Stimulated activated CD8-positive, alpha-beta memory T cell treated with anti-CD3 and anti-CD28 coated beads, Interleukin-7, amount 100 ng/mL, for 1 hour (primary cell): ENCODE measurements at regions not wholly inside any gene's neighbourhood (a gene's known extent, or its start where the extent isn't known, plus 50 kb on each side); places are given as distances from the start of the nearest gene placed in this dataset.
"Not testable (repeated sequence)": the region's sequence is repeated elsewhere in the genome, so short reads cannot be mapped to it uniquely, and the experiment has no call there.

Source experiments
- DNase-seq, 2 donors: peaks; one replicate each; pipeline ENCODE4 v3.0.0-alpha.2; 2020; ENCODE audit warnings: low read depth in 2 of 2

- DNase-seq = no peak
Observed at GRCh38 chr5:57002959-57003485, 51.1 kb upstream of the MIER3 start.

DNA sequence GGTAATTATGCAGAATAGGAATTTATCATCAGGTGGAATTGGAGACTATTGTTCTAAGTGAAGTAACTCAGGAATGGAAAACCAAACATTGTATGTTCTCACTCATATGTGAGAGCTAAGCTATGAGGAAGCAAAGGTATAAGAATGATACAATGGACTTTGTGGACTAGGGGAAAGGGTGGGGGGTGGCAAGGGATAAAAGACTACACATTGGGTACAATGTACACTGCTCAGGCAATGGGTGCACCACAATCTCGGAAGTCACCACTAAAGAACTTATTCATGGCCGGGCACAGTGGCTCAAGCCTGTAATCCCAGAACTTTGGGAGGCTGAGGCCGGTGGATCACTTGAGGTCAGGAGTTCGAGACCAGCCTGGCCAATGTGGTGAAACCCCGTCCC lies 51.6 kb upstream of the MIER3 start:
- not testable (repeated sequence) for DNase-seq

DNA sequence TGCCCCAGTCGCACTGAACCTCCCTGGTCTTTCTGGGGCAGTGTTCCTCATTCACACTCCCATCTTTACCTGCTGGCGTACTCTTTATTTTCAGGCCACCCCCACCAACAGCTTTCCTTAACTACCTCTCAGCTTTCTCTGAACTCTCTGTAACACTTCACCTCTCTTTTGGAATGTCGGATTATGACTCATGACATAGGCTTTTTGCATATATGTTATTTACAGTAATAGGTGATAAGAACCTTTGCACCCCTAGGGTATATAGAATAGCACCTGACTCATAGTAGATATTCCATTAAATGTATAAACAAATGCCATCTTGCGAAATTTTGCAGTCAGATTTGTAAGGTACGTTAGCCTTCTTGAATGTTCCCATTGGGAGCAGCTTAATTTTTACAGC lies 52.9 kb upstream of the MIER3 start:
- no peak for DNase-seq

DNA sequence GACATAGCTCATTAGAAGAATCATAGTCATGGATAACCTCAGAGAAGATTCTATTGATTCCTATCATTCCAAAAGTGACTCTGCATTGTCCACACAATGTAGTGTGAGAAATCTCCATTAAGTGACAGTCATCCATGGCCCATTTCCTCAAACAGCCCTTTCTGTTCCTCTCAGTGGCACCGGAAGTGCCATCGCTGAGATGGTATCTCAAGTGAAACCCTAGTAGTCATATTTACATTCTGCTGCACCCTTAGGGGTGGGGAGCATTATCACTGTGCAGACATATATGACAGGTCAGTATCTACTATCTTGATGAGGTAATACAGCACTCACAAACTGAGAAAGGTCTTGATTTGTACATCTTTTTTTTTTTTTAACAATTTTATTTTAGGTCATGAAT lies 55.4 kb upstream of the MIER3 start:
- no peak for DNase-seq

DNA sequence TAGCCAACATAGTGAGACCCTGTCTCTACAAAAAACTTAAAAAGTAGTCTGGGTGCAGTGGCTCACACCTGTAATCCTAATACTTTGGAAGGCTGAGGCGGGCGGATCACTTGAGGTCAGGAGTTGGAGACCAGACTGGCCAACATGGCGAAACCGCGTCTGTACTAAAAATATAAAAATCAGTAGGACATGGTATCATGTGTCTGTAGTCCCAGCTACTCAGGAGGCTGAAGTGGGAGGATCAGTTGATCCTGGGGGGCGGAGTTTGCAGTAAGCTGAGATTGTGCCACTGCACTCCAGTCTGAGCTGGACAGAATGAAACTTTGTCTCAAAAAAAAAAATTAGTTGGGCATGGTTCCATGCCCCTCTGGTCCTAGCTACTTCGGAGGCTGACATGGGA lies 57.9 kb upstream of the MIER3 start:
- no peak for DNase-seq

GRCh38 chr5:57010786-57011185 lies 58.9 kb upstream of the MIER3 start:
- no peak for DNase-seq

GRCh38 chr5:57012511-57012910 lies 60.6 kb upstream of the MIER3 start:
- no peak for DNase-seq

- no peak for DNase-seq
Observed at GRCh38 chr5:57025961-57026360, 74.0 kb upstream of the MIER3 start.

GRCh38 chr5:57028161-57028560 lies 76.2 kb upstream of the MIER3 start:
- DNase-seq = no peak

- no peak for DNase-seq
Observed at GRCh38 chr5:57032151-57032551, 80.2 kb upstream of the MIER3 start.

- DNase-seq = no peak
Observed at GRCh38 chr5:57033103-57033502, 81.2 kb upstream of the MIER3 start.

- DNase-seq = no peak
Observed at GRCh38 chr5:57033503-57033902, 81.6 kb upstream of the MIER3 start.

- DNase-seq = no peak
Observed at GRCh38 chr5:57034201-57034916, 82.4 kb upstream of the MIER3 start.

DNA sequence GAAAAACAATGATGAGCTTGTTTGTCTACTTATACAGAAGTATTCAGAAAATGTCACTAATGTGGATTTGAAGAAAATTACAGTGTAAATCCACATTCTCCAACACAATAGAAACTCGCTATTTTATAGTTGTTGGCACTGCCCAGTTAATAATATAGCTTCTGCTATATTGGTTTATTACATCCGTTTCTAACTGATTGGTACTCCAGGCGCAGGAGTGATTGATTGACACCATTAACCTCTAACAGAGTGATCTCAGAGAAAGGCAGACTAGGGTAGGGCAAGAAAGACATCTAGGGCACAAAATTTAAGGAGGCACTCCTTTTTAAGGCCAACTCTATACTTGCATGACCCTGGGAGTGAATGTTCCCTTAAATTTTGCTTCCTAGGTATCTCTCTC lies 84.0 kb upstream of the MIER3 start:
- DNase-seq = no peak

- DNase-seq = no peak
Observed at GRCh38 chr5:57036761-57037160, 84.8 kb upstream of the MIER3 start.

GRCh38 chr5:57037355-57037754 lies 85.4 kb upstream of the MIER3 start:
- DNase-seq = no peak

DNA sequence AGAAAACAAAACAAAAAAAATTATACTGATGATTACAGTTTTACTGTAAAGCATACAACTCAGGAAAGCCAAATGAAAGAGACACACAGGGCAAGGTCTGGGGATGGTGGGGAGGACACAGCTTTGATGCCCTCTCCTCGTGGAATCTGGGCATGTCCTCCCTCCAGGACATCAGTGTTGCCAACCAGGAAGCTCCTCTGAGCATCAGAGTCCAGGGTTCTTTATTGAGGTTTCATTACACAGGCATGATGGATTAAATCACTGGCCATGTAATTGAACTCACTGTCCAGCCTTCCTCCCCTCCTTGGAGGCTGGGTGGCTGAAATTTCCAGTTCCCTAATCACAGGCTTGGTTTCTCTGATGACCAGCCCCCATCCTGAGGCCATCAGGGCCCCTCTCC lies 89.6 kb upstream of the MIER3 start:
- no peak for DNase-seq

DNA sequence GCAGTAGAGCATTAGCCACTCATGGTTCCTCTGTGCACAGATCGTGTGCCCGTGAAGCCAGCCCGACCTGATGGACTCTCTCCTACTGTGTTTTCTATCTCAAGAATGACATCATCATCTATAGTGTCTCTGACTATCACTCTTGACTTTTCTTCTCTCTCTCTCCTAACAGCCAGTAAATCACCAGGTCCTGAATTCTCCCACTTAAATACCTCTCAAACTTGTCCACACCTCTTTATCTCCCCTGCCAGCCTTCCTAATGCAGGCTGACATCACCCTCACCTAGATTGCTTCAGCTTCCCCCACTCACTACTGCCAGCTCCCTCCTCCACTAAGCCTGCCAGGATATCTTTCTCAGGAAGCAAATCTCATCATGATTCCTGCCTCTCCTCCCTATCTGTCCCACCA lies 90.6 kb upstream of the MIER3 start:
- no peak for DNase-seq

- no peak for DNase-seq
Observed at GRCh38 chr5:57054135-57054534, 102.2 kb upstream of the MIER3 start.

DNA sequence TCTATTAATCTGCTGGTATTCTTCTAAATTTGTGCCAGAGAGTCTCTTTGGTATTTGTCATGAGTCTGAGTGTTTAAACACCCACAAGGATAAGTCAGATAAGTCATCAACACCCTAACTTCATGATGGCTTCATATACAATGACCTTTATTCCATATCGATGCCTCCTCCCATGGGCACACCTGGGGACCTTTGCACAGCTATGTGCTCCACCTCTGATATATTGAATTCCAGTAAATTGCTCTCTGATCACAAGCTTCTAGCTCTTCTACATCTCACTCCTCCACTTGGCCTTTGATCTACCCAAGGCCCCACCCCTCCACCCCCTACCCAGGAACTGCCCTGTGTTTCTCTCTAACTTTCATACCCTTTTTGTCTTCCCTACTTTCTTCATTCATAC lies 102.7 kb upstream of the MIER3 start:
- DNase-seq = no peak

GRCh38 chr5:57055731-57056130 lies 103.8 kb upstream of the MIER3 start:
- DNase-seq = no peak

DNA sequence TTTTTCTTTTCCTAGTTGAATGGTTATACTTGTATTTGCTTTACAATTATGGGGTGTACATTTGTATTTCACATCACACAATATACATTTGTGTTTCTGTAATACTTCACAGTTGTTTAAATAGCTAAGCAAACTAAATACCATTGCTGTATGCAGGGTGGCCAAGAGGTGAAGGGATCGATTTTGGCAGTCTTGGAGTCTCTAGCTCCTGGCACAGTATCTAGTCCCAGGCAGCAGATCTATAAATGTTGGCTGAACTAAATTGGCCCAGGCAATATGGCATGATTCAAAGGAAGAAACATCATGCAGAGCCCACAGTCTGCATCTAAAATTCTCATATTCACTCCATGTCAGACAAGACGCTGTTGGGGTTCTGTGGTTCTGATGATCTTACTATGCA lies 110.1 kb upstream of the GPBP1 start:
- DNase-seq = no peak

DNA sequence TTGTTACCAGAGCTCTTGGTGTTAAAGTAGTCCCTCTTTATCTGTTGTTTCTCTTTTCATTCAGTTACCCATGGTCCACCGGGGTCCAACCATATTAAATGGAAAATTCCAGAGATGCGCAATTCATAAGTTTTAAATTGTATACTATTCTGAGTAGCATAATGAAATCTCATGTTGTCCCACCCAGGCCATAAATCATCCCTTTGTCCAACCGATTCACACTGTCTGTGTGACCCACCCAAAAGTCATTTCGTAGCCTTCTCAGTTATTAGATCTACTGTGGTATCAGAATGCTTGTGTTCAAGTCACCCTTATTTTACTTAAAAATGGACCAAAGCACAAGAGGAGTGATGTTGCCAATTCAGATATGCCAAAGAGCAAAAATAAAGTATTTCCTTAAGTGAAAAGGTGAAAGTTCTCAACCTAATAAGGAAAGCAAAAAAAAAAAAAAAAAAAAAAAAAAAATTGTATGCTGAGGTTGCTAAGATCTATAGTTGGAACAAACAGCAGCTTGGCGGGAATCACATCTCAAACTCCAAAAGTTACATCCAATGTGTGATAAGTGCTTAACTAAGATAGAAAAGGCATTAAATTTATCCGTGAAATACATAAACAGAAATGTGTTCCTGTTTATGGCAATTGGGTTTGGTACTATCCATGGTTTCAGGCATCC lies 106.8 kb upstream of the GPBP1 start:
- no peak for DNase-seq

DNA sequence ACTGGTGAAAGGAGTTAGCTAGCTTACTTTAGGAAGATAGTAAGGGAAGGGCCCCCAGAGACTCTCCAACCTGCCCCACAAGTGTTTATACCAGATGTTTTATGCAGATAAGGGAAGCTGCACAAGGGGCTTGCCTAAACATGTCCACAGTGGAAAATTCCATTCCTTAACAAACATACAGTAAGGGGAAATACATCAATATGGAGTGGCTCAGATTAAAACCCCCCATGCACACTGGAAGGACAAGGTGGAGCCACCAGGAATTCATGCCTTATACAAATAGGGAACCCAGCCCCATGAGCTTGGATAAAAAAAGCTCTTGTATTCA lies 106.3 kb upstream of the GPBP1 start:
- no peak for DNase-seq
